Choroid plexus epithelial cell (primary cell): ENCODE measurements at regions not wholly inside any gene's neighbourhood (a gene's known extent, or its start where the extent isn't known, plus 50 kb on each side); places are given as distances from the start of the nearest gene placed in this dataset.
"Not testable (repeated sequence)": the region's sequence is repeated elsewhere in the genome, so short reads cannot be mapped to it uniquely, and the experiment has no call there.

Experiments used
- DNase-seq: peaks from one replicate; pipeline ENCODE4 v3.0.0-alpha.2; 2010; ENCODE audit warnings: low read depth
- H3K4me3 ChIP-seq: 2 replicates; pipeline ENCODE4 v1.5.1; 2011; ENCODE audit warnings: low read depth, mild to moderate bottlenecking, control low read depth, low read length, moderate library complexity
- CTCF ChIP-seq: conservative IDR thresholded peaks from 2 replicates; pipeline ENCODE4 v1.5.1; 2011; ENCODE audit warnings: low read depth, mild to moderate bottlenecking, control low read depth, inconsistent platforms, low read length, moderate library complexity

GRCh38 chr3:109430911-109431563, 93.7 kb upstream of the DPPA4 start:
- no peak for TF ChIP-seq CTCF
- no peak overlapping the region for H3K4me3 ChIP-seq
- DNase-seq = no peak

DNA sequence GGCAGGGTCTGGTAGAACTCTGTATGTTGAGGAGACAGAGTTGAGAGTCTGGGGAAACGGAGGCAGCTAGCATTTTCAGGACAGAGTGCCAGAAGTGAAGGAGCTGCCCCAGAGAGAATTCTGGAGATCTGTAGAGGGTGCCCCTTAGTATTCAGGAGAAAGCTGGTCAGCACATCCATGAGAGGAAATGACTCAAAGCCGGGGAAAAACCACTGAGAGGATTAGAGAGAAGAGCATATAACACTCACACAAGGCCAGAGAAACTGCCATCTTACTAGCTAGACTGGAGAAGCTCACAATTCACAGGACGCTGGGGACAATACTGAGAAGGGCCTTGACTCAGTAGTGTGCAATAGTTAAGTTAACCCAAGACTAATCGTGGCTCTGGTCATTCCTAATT, 75.7 kb upstream of the DPPA4 start:
- no peak for TF ChIP-seq CTCF
- peak; percentile 4 for DNase-seq
- H3K4me3 ChIP-seq = no peak overlapping the region

DNA sequence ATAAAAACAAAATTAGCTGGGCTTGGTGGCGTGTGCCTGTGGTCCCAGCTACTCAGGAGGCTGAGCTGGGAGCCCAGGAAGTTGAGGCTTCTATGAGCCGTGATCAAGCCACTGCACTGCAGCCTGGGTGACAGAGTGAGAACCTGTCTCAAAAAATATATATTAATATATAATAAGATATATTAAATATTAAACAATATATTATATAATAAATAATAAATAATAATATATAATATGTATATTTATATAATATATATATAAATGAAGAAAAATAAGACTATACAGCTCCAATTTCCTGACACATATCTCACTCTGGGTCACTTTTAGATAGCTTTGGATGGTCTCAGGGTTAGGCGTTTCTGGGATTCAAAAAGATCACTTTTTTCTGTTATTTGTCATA, 74.2 kb upstream of the DPPA4 start:
- TF ChIP-seq CTCF = no peak
- DNase-seq = no peak
- H3K4me3 ChIP-seq = no peak overlapping the region

DNA sequence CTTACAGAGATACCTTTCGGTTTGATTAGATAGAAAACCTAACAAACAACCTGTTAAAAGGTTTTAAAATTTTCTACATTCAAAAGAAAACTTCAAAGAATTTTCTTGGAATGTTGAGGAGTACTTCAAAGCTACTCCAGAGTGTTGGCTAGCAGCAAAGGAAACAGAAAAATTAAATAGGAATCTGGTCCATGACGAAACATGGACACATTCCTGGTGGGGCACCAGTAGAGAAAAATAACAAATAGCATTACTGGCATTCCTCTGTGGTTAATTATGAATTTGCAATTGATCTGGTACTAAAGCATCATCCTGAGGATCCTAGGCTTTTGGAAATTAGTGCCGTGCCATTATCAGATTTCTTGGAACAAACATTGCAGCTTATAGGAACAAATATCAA, 59.5 kb upstream of the DPPA4 start:
- no peak for TF ChIP-seq CTCF
- H3K4me3 ChIP-seq = no peak overlapping the region
- DNase-seq = peak; percentile 23

GRCh38 chr3:109393728-109394127, 56.4 kb upstream of the DPPA4 start:
- DNase-seq, H3K4me3 ChIP-seq: not testable (repeated sequence)

DNA sequence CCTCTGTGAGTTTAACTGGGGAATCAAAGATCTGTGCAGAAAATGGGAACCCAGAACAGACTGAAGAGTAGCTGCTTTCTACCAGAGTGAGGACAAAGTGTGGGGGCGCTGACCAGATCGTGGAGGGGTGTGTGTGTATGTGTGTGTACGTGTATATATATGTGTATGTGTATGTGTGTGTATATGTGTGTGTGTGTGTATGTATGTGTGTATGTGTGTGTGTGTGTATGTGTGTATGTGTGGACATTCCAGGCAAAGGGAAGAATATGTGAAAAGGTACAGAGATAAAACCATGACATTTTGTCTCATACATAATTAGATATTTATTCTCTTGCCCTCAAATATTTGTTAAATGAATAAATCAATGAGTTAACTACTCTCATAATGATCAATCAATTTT, 54.9 kb upstream of the DPPA4 start:
- no peak overlapping the region for H3K4me3 ChIP-seq
- DNase-seq = no peak
- TF ChIP-seq CTCF = no peak

DNA sequence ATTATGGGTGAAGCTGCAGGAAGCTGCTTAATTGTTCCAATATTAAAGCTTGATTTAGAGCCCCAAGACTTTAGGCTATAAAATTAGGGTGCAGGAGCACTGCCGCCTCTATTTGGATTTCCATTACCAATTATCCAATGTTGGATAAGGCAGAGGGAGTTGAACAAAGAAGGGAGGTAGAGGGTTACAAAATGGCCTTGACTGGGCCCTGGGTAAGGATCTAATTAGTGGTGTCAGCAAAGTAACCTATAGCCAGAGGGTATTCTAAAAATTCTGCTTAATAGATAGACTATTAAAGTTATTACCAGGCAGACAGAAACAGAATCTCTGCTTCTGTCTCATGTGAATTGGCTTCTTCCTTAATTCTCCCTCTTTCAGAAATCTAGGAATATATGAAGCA, 50.3 kb upstream of the DPPA4 start:
- TF ChIP-seq CTCF = no peak
- H3K4me3 ChIP-seq = no peak overlapping the region
- no peak for DNase-seq

DNA sequence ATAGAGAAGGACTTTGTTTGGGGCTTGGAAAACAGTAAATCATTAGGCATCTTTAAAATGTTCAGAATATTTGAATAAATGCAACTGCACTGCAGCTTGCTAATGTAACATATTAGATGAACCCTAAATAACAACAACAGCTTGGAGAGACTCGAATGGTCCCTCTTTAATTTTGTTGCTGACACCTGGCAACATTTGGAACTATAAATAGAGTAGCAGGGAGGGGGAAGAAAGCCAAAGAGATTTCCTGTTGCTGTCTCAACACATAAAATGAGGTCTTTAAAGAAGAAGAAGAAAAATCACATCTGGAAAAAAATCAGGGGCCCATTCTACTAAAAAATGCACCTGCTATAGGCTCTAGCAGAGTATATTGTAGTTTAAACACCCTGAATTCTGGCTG, 49.9 kb upstream of the DPPA4 start:
- no peak overlapping the region for H3K4me3 ChIP-seq
- DNase-seq = no peak
- TF ChIP-seq CTCF = no peak
